WTC11 (cell line): ENCODE measurements at regions not wholly inside any gene's neighbourhood (a gene's known extent, or its start where the extent isn't known, plus 50 kb on each side); places are given as distances from the start of the nearest gene placed in this dataset.

ENCODE experiments used
- ATAC-seq: fragments of 200-7000 bp; cut with Tn5 transposase; 2 replicates; pipeline ENCODE4 v1.10.0; 2021; ENCODE audit warnings: mild to moderate bottlenecking, moderate library complexity
- CTCF ChIA-PET: fragments of 300-600 bp; sonication (Branson Sonifier 250); formaldehyde crosslinking; loops from one replicate; lab custom pipeline; 2021; ENCODE audit warnings: antibody characterized with exemption; lab: Charles Lee
- POLR2A ChIA-PET: fragments of 350-600 bp; sonication (Branson Sonifier 250); formaldehyde crosslinking; loops from one replicate; lab custom pipeline; 2021; ENCODE audit warnings: antibody characterized with exemption; lab: Charles Lee
- DNase-seq: peaks from one replicate; pipeline ENCODE4 v3.0.0; 2021; ENCODE audit warnings: low spot score
- H3K27ac Mint-ChIP-seq: 2 replicates; pipeline ENCODE4 v1.8.0; 2021; ENCODE audit warnings: mixed read lengths
- H3K27me3 Mint-ChIP-seq: 2 replicates; pipeline ENCODE4 v1.8.0; 2021; ENCODE audit warnings: low read depth, mild to moderate bottlenecking, moderate library complexity, mixed read lengths
- H3K36me3 Mint-ChIP-seq: 2 replicates; pipeline ENCODE4 v1.8.0; 2021; ENCODE audit warnings: mixed read lengths
- H3K4me1 Mint-ChIP-seq: 2 replicates; pipeline ENCODE4 v1.8.0; 2022; ENCODE audit warnings: mixed read lengths
- H3K4me3 Mint-ChIP-seq: 2 replicates; pipeline ENCODE4 v1.8.0; 2021; ENCODE audit warnings: mild to moderate bottlenecking, moderate library complexity, mixed read lengths
- H3K9me3 Mint-ChIP-seq: 2 replicates; pipeline ENCODE4 v1.8.0; 2021; ENCODE audit warnings: mixed read lengths
- ATF6 ChIP-seq: sonication (generic); formaldehyde crosslinking; IDR thresholded peaks from 2 replicates; pipeline ENCODE4 v1.8.1; 2023; ENCODE audit warnings: mild to moderate bottlenecking, missing genetic modification reagents
- CREM ChIP-seq: sonication (generic); formaldehyde crosslinking; IDR thresholded peaks from 2 replicates; pipeline ENCODE4 v1.8.1; 2022; ENCODE audit warnings: mild to moderate bottlenecking, missing genetic modification reagents, moderate library complexity
- MAX ChIP-seq: sonication (generic); formaldehyde crosslinking; IDR thresholded peaks from 2 replicates; pipeline ENCODE4 v1.8.0; 2022; ENCODE audit warnings: mild to moderate bottlenecking, missing genetic modification reagents
- MXD4 ChIP-seq: fragments of 250-450 bp; sonication (Bioruptor Pico); IDR thresholded peaks from 2 replicates; pipeline ENCODE4 v1.8.0; 2021; ENCODE audit warnings: mild to moderate bottlenecking, moderate library complexity, borderline replicate concordance
- NFE2L1 ChIP-seq: sonication (generic); formaldehyde crosslinking; IDR thresholded peaks from 2 replicates; pipeline ENCODE4 v1.8.1; 2023; ENCODE audit warnings: missing genetic modification reagents
- NFYB ChIP-seq: sonication (generic); formaldehyde crosslinking; conservative IDR thresholded peaks from 2 replicates; pipeline ENCODE4 v1.8.0; 2022; ENCODE audit warnings: low read depth, missing genetic modification reagents
- NR3C1 ChIP-seq: sonication (generic); formaldehyde crosslinking; conservative IDR thresholded peaks from 2 replicates; pipeline ENCODE4 v1.8.1; 2023; ENCODE audit warnings: low read depth, mild to moderate bottlenecking, missing genetic modification reagents
- SMAD4 ChIP-seq: sonication (generic); formaldehyde crosslinking; IDR thresholded peaks from 2 replicates; pipeline ENCODE4 v1.8.0; 2022; ENCODE audit warnings: mild to moderate bottlenecking, missing genetic modification reagents
- SP1 ChIP-seq: sonication (generic); formaldehyde crosslinking; conservative IDR thresholded peaks from 2 replicates; pipeline ENCODE4 v1.8.1; 2022; ENCODE audit warnings: missing genetic modification reagents
- STAT6 ChIP-seq: sonication (generic); formaldehyde crosslinking; conservative IDR thresholded peaks from 2 replicates; pipeline ENCODE4 v1.8.1; 2023; ENCODE audit warnings: mild to moderate bottlenecking, low read depth, missing genetic modification reagents, moderate library complexity
- TCF7 ChIP-seq: sonication (generic); formaldehyde crosslinking; IDR thresholded peaks from 2 replicates; pipeline ENCODE4 v1.8.0; 2022; ENCODE audit warnings: mild to moderate bottlenecking, low read depth, missing genetic modification reagents, moderate library complexity
- USF2 ChIP-seq: sonication (generic); formaldehyde crosslinking; IDR thresholded peaks from 2 replicates; pipeline ENCODE4 v1.8.1; 2023; ENCODE audit warnings: mild to moderate bottlenecking, missing genetic modification reagents, moderate library complexity
- ZBTB43 ChIP-seq: sonication (generic); formaldehyde crosslinking; IDR thresholded peaks from 2 replicates; pipeline ENCODE4 v1.8.1; 2023; ENCODE audit warnings: mild to moderate bottlenecking, missing genetic modification reagents
- ZNF121 ChIP-seq: sonication (generic); formaldehyde crosslinking; IDR thresholded peaks from 2 replicates; pipeline ENCODE4 v1.8.0; 2023; ENCODE audit warnings: missing genetic modification reagents
- ZNF425 ChIP-seq: fragments of 250-450 bp; sonication (Bioruptor Pico); conservative IDR thresholded peaks from 2 replicates; pipeline ENCODE4 v1.9.0; 2021; ENCODE audit warnings: mild to moderate bottlenecking

GRCh38 chr3:194769020-194769643 is 83.4 kb downstream of the FAM43A start:
- TF ChIP-seq NFYB (CRISPR knock-in tag) (peak; percentile 68), SP1 (peak; percentile 70; the same call in 1 of the 2 replicates), MAX (CRISPR knock-in tag) (peak; percentile 37; the same call in 1 of the 2 replicates), ZNF121 (no peak), ZNF425 (CRISPR knock-in tag) (no peak)
- Mint-ChIP-seq H3K27me3 (peaks cover 47% of the 10 kb centered on the region), H3K4me3 (peak overlapping the region; percentile 82), H3K36me3 (no peaks in the 10 kb centered on the region), H3K27ac (no peak overlapping the region), H3K9me3 (no peaks in the 10 kb centered on the region), H3K4me1 (peaks cover 18% of the 10 kb centered on the region)
- DNase-seq (peak; percentile 96), ATAC-seq (peak; percentile 100)
- CTCF ChIA-PET, result interaction anchor here (0.6 to 1.7 kb wide), 8 partner anchors 13 to 969 kb away, joined by 3 to 11 read pairs (median 4); no protein-coding TSS in a partner anchor
- POLR2A ChIA-PET, result interaction anchor here (0.6 to 1.0 kb wide), 2 partner anchors 21 to 82 kb away, joined by 3 read pairs; no protein-coding TSS in a partner anchor

- CTCF ChIA-PET, result no interaction called here
- Mint-ChIP-seq H3K9me3 (no peaks in the 10 kb centered on the region), H3K36me3 (no peaks in the 10 kb centered on the region), H3K4me1 (peaks cover 21% of the 10 kb centered on the region)
- TF ChIP-seq STAT6 (CRISPR knock-in tag) (no peak), TCF7 (CRISPR knock-in tag) (no peak), SMAD4 (CRISPR knock-in tag) (no peak), NFE2L1 (no peak), ZBTB43 (no peak), USF2 (CRISPR knock-in tag) (no peak), ATF6 (CRISPR knock-in tag) (no peak), MAX (CRISPR knock-in tag) (no peak), MXD4 (CRISPR knock-in tag) (no peak), CREM (CRISPR knock-in tag) (no peak), NR3C1 (CRISPR knock-in tag) (no peak)
- TF ChIP-seq, all 79 proteins: peak for 0
- ATAC-seq (no peak), DNase-seq (no peak)
- H3K27me3 Mint-ChIP-seq, result peaks cover 39% of the 10 kb centered on the region
- POLR2A ChIA-PET, result no interaction called here
- H3K4me3 Mint-ChIP-seq, result no peak overlapping the region
- H3K27ac Mint-ChIP-seq, result no peak overlapping the region
Observed at GRCh38 chr3:194772241-194773000, 86.7 kb downstream of the FAM43A start.
